OCI-LY1 (cell line): ENCODE measurements at regions not wholly inside any gene's neighbourhood (a gene's known extent, or its start where the extent isn't known, plus 50 kb on each side); places are given as distances from the start of the nearest gene placed in this dataset.

ENCODE experiments used
- H2AFZ ChIP-seq: fragments of 200-600 bp; sonication (generic), shearing (Covaris generic); 2 replicates; pipeline ENCODE4 v1.6.0; 2014; ENCODE audit warnings: antibody characterized with exemption, mild to moderate bottlenecking, low read length
- H3F3A ChIP-seq: fragments of 200-600 bp; sonication (generic), shearing (Covaris generic); 2 replicates; pipeline ENCODE4 v1.6.0; 2014; ENCODE audit warnings: mild to moderate bottlenecking, antibody characterized with exemption, low read length, moderate library complexity; ENCODE audit not compliant: insufficient read depth
- H3K27ac ChIP-seq: fragments of 200-600 bp; sonication (generic); 2 replicates; pipeline ENCODE4 v1.5.1; 2014; ENCODE audit warnings: low read length, mixed run types, mild to moderate bottlenecking, low read depth; ENCODE audit not compliant: poor library complexity, severe bottlenecking
- H3K27me3 ChIP-seq: fragments of 200-600 bp; sonication (generic); 2 replicates; pipeline ENCODE4 v1.6.0; 2014; ENCODE audit warnings: antibody characterized with exemption, mild to moderate bottlenecking, low read length, moderate library complexity; ENCODE audit not compliant: insufficient read depth
- H3K36me3 ChIP-seq: fragments of 200-600 bp; sonication (generic); 2 replicates; pipeline ENCODE4 v1.6.1; 2014; ENCODE audit warnings: mild to moderate bottlenecking, antibody characterized with exemption, low read length, moderate library complexity, mixed read lengths; ENCODE audit not compliant: insufficient read depth
- H3K4me1 ChIP-seq: fragments of 200-600 bp; sonication (generic); 2 replicates; pipeline ENCODE4 v1.5.1; 2014; ENCODE audit warnings: mild to moderate bottlenecking, low read length, moderate library complexity; ENCODE audit not compliant: insufficient read depth, severe bottlenecking
- H3K4me2 ChIP-seq: fragments of 200-600 bp; sonication (generic), shearing (Covaris generic); 2 replicates; pipeline ENCODE4 v1.6.1; 2014; ENCODE audit warnings: low read length
- H3K4me3 ChIP-seq: fragments of 200-600 bp; sonication (generic); 2 replicates; pipeline ENCODE4 v1.5.1; 2014; ENCODE audit warnings: low read length, low read depth, mild to moderate bottlenecking, mixed read lengths; ENCODE audit not compliant: poor library complexity, severe bottlenecking
- H3K79me2 ChIP-seq: fragments of 200-600 bp; shearing (Covaris generic); 2 replicates; pipeline ENCODE4 v1.6.1; 2016; ENCODE audit warnings: mixed run types, low read length, mixed read lengths; ENCODE audit not compliant: insufficient read depth
- H3K9ac ChIP-seq: fragments of 200-600 bp; sonication (generic), shearing (Covaris generic); 2 replicates; pipeline ENCODE4 v1.6.1; 2014; ENCODE audit warnings: mild to moderate bottlenecking, low read length, mixed read lengths
- H3K9me2 ChIP-seq: fragments of 200-600 bp; sonication (generic), shearing (Covaris generic); 2 replicates; pipeline ENCODE4 v1.6.1; 2014; ENCODE audit warnings: low read depth, mild to moderate bottlenecking, low read length, mixed read lengths
- H3K9me3 ChIP-seq: fragments of 200-600 bp; shearing (Covaris generic); 2 replicates; pipeline ENCODE4 v1.6.1; 2014; ENCODE audit warnings: low read length, mixed read lengths
- H4K20me1 ChIP-seq: fragments of 200-600 bp; sonication (generic), shearing (Covaris generic); 2 replicates; pipeline ENCODE4 v1.6.0; 2016; ENCODE audit warnings: mild to moderate bottlenecking, low read length; ENCODE audit not compliant: insufficient read depth
- CTCF ChIP-seq: fragments of 200-600 bp; sonication (generic), shearing (Covaris generic); IDR thresholded peaks from 2 replicates; pipeline ENCODE4 v1.5.1; 2017; ENCODE audit warnings: mild to moderate bottlenecking, antibody characterized with exemption, low read length, moderate library complexity, mixed read lengths
- EZH2 ChIP-seq: fragments of 200-600 bp; sonication (generic), shearing (Covaris generic); IDR thresholded peaks from 2 replicates; pipeline ENCODE4 v1.8.0; 2017; ENCODE audit warnings: borderline replicate concordance, mixed run types, mild to moderate bottlenecking, antibody characterized with exemption, low read length, moderate library complexity, mixed read lengths

- H3K4me1 ChIP-seq = no peaks in the 10 kb centered on the region
- H3K36me3 ChIP-seq = no peaks in the 10 kb centered on the region
- no peak overlapping the region for H3K9ac ChIP-seq
- no peak overlapping the region for H3K27ac ChIP-seq
- no peak overlapping the region for H3K4me3 ChIP-seq
- H3K9me2 ChIP-seq = no peaks in the 10 kb centered on the region
- TF ChIP-seq EZH2 (no peak), CTCF (no peak)
- no peaks in the 10 kb centered on the region for H3K27me3 ChIP-seq
- H3K79me2 ChIP-seq = no peaks in the 10 kb centered on the region
- H4K20me1 ChIP-seq = no peaks in the 10 kb centered on the region
- no peak overlapping the region for H2AFZ ChIP-seq
- no peaks in the 10 kb centered on the region for H3K9me3 ChIP-seq
- no peaks in the 10 kb centered on the region for H3F3A ChIP-seq
- no peak overlapping the region for H3K4me2 ChIP-seq
Measured at GRCh38 chr16:54817940-54818574, 112.6 kb upstream of the IRX5 start.

- Histone ChIP-seq H2AFZ (no peak overlapping the region), H3K9me2 (no peaks in the 10 kb centered on the region), H3K27me3 (no peaks in the 10 kb centered on the region), H3K9ac (no peak overlapping the region), H3K27ac (no peak overlapping the region), H3K4me1 (no peaks in the 10 kb centered on the region), H3F3A (no peaks in the 10 kb centered on the region), H3K36me3 (no peaks in the 10 kb centered on the region), H3K4me2 (no peak overlapping the region), H3K9me3 (no peaks in the 10 kb centered on the region), H3K79me2 (no peaks in the 10 kb centered on the region), H3K4me3 (no peak overlapping the region), H4K20me1 (no peaks in the 10 kb centered on the region)
- TF ChIP-seq EZH2 = no peak
- TF ChIP-seq CTCF = no peak; the same call in 1 of the 2 replicates
Measured at GRCh38 chr16:54817432-54817831, 113.2 kb upstream of the IRX5 start.

- H2AFZ ChIP-seq = no peak overlapping the region
- no peaks in the 10 kb centered on the region for H3K9me2 ChIP-seq
- H3K9me3 ChIP-seq = no peaks in the 10 kb centered on the region
- no peaks in the 10 kb centered on the region for H3K36me3 ChIP-seq
- no peaks in the 10 kb centered on the region for H3K27me3 ChIP-seq
- no peak overlapping the region for H3K4me3 ChIP-seq
- no peaks in the 10 kb centered on the region for H3K4me1 ChIP-seq
- no peak overlapping the region for H3K9ac ChIP-seq
- no peaks in the 10 kb centered on the region for H3K79me2 ChIP-seq
- H4K20me1 ChIP-seq = no peaks in the 10 kb centered on the region
- no peak overlapping the region for H3K4me2 ChIP-seq
- no peak overlapping the region for H3K27ac ChIP-seq
- TF ChIP-seq EZH2 (no peak), CTCF (no peak)
- H3F3A ChIP-seq = no peaks in the 10 kb centered on the region
Measured at GRCh38 chr16:54816471-54816870, 114.2 kb upstream of the IRX5 start.
